Left hindlimb (tissue), 1 donor: ENCODE measurements at regions not wholly inside any gene's neighbourhood (a gene's known extent, or its start where the extent isn't known, plus 50 kb on each side); places are given as distances from the start of the nearest gene placed in this dataset.

Experiments
- DNase-seq: peaks from one replicate; pipeline ENCODE4 v3.0.0-alpha.2; 2018

- no peak for DNase-seq
These were observed 65.1 kb downstream of the SLC4A3 start for GRCh38 chr2:219692521-219692920.

DNA sequence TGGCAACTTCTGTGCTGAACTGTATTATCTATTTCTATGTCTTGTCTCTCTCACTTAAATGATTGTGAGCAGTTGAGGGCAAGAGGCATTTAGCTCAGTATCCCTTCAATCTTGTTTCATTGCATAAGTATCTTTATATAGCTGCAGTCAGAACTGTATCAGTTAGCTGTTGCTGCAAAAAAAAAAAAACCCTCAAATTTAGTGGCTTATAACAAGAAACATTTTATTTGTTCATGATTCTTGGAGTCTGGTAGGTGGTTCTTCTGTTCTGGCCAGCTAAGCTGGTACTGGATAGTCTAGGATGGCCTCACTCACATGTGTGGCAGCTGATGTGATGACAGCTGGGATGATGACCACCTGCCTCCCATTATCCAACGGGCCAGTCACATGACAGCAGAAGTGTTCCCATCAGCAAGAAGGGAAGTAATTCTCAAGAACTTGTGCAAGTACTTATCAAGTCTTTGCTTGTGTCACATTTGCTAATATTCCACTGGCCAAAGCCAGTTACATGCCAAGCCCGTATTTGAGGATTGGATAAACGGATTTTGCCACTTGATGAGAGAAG is 67.8 kb downstream of the SLC4A3 start:
- DNase-seq: no peak

DNA sequence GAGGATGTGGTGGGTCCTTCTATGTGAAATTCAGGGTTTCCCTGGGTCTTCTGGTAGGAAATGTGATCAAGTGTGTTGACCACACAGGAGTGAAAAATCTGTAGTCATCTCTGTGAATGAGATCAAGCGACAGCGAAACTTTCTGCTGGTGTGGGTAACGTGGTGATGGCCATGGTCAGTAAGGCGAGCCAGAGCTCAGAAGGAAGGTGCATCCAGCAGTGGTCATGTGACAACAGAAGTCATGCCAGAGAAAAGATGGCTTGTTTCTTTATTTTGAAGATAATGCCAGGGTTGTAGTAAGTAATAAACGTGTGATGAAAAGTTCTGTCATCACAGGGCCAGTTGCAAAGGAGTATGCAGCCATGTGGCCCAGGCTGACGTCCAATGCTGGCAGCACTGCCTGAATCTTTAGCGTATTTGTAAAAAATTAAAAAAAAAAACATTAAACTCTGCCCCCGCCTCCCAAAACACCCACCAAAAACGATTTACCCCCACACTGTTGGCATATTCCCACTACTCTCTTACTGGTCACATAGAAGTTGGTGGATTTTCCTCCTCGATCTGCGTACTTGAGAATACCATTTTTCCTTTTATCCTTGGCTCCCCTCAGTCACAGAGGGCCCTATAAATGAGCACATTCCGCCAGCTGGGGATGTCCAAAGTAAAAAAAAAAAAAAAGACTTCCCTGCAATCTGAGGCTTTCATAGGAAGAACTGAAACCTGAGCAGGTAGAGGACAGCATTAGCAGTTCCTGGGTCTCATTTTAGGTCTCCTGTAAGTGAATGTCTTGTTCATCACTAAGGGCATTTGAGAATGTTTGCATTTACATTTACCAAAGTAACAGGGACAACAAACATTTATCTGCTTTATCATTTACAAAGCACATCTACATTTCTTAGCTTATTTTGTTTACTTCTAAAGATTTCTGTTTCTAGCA is 70.6 kb downstream of the SLC4A3 start:
- no peak for DNase-seq

- DNase-seq: no peak
These were observed 71.5 kb downstream of the SLC4A3 start for GRCh38 chr2:219698748-219699439.

- no peak for DNase-seq
These were observed 72.0 kb downstream of the SLC4A3 start for GRCh38 chr2:219699440-219699821.

DNA sequence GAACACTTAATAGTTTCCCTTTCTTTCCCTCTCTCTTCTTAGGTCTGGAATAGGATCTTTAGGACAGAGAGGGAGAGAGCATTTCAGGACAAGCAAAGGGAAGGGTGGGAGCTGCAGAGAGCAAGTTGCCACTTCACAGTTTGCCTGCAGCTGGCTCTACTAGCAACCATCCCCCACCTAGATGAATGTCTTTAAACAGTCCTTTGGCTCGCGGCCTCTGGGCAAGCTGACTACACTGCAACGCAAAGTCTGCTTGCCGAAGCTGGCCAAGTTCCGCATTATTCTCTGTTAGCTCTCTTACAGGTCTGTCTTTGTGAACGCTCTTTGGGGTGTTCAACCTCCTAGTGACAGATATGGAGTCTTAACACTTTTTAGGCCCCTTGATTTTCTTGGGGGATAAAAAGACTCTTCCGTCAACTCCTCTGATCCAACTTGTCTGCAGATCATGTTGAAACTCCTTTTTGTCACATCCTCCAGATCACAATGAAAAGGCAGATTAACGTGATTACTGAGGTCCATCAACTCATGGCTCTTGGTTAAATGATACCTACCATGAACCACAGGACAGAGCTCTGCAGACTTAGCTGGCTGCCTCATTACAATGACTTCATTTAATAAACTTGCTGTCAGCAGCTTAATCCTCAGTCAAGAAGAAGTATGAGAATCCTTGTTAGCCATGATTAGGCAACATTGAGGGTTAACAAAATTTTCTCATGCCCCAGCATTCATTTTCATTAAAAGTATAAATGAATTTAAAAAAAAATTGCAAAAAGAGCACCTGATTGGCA is 74.6 kb downstream of the SLC4A3 start:
- DNase-seq: no peak

DNA sequence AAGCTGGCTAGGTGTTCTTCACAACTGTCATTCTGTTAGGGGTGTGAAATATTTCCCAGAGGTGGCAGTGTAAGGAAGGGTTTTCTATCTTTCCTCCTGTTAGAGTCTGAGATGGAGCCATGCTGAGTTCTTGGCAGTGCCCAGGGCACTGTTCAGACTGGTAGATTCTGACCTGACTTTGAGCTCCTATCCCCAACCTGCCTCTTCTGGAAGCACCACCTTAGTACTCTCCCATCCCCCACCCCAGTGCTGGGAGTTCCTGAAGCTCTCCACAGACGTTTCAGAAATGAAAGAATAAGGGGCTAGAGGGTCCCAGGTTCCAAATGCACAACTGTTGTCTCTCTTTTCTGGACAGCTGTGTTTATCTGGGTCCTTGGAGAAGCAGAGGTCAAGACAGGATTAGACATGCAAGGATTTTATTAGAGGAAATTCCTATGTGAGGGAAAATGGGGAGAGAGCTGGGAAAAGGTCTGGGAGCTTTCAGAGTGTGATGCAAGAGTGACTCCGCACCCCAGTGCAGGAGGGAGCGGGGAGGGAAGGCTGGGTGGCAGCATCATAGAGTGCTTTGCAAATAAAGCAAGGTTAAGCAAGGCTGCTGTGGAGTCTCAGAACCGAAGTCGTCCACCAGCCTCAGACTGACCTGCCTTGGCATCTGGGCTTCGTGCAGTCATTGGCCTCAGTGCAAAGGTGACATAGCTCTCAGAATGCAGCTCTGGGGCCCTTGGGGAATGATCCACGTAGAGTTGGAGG is 75.5 kb downstream of the SLC4A3 start:
- DNase-seq: no peak

GRCh38 chr2:219704878-219705277 is 77.4 kb downstream of the SLC4A3 start:
- DNase-seq: no peak

DNA sequence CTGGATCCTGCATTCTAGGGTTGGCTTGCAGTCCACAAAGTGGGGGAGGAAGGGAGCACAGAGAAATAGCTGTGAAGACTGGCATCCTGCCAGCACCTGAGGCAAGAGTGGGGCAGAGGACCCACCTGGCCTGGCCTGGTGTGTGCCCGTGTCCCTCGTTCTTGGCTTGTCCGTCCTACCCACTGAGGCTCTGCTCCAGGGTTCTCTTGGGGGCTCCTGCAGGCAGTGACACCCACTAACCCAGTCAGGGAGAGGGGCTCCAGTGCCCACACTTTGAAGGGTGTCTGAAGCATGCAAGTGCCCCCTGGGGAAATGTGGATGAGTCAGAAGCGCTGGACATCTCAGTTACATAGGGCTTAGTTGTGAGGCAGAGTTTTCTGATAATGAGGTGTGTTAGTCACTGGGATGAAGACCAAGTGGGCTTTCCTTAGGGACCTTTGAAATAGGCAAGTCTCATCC is 79.4 kb downstream of the SLC4A3 start:
- no peak for DNase-seq

- no peak for DNase-seq
These were observed 80.3 kb downstream of the SLC4A3 start for GRCh38 chr2:219707496-219708285.

DNA sequence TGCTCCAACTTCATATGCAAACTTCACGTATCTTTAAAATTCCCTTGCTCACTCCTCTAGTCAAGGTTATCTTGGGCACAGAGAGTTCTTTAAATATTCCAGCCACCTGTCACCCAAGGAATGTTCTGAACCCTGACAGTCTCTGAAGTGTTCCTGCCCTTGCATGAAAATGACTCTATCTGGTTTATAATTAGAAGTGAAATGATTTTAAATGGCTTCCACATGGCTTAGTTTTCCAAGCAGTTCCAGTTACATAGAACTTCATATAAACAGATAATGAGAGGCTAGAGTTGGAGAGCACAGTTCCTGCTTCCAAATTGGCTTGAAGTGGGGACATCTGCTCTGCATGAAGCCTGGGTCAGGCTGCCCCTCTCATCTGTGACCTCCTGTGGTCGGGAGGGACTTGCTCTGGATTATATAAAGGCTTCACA is 81.9 kb downstream of the SLC4A3 start:
- no peak for DNase-seq

- no peak for DNase-seq
These were observed 85.7 kb downstream of the SLC4A3 start for GRCh38 chr2:219713110-219713509.

GRCh38 chr2:219714681-219715400 is 87.4 kb downstream of the SLC4A3 start:
- DNase-seq: no peak

GRCh38 chr2:219718066-219718465 is 90.6 kb downstream of the SLC4A3 start:
- no peak for DNase-seq

DNA sequence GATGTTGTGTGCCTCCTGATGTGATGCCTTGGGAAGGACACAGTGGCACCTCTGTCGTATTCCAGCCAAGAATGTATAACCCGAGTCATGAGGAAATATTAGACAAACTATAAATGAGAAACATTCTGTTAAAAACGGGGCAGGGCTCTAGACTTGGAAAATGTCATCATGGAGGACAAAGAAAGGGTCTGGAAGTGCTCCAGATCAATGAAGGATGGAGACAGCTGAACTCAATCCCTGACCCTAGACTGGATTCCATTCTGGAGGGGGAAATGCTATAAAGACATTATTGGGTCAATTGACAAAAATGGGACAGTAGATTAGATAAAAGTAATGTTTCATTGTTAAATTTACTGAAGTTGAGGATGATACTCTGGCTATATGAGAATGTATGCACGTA is 92.1 kb downstream of the SLC4A3 start:
- no peak for DNase-seq

DNA sequence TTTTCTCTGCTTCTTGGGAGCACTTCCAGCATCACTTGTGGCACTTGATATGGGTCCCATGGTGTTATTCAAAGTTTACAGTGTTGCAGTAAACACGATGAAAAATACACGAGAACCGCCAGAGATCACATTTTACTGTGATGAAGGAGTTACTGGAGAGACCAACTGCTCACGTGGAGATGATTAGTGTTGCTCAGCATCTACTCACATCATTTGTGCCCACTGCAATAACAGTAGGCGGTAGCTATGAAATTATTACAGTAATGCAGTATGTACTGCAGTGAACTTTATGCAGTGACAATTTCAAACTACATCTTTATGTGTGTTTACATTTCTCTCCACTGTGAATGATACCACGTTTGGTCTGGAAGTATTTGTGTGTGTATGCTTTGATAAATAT is 93.5 kb downstream of the SLC4A3 start:
- DNase-seq: no peak

DNA sequence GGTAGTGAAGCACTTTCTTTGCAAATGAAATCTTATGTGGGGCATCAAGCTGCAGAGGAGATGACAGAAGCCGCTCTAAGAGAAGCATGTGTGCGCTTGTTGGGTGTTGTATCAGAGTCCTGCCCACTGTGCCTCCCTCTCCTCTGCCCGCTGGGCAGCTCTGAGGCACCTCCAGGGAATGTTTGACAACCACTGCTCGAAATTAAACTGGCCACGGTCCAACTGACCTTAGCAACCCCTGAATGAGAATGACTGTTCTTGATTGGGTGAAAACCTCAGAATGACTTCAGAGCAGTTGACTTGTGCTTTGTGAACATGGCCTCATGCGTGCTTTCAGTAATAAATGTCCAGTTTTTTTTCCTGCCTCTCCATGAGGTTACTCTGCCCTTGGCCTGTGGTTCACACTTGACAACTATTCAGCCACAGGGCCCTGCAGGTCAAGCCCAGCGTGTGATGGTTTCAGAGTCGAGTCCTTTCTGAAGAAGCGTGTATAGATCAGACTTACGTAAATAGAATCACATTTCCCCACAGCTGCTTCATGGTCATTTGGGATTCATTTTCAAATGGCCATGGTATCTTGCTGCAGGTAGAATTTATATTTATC is 94.9 kb downstream of the SLC4A3 start:
- no peak for DNase-seq

DNA sequence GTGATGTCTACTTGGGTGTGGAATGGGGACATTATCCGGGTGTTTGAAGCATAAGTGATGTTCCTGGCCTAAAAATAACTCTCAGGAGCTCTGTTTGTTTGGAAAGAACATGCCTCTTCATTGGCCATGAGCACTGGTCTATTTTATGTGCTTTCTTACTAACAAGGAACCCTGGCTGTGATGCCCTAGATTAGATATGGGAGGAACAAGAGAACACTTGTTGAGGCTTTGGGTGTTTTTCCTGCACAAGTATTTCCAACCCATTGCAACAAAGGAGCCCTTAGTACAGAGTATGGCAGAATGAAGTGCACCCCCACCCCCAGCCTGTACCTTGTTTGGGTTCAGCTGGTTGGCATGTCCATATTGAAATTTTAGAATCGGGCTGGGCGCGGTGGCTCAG is 95.9 kb downstream of the SLC4A3 start:
- no peak for DNase-seq

DNA sequence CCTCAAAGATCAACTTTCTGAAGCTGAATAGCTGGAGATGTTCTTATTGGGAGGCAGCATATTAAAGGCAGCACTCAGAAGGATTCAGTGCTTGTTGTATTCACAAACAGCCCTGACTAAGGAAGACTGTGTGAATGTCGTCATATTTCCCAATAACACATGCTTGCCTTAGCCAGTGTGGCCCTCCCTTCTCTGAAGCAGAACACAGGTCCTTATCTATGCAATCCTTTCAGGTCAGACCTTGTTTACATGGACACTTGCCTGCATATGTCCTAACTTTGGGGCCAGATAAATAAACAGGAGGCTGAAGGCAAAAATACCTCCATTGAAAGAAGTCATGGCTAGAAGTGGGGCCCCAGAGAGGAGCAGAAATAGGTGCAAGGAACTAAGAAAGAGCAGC is 97.2 kb downstream of the SLC4A3 start:
- DNase-seq: no peak

DNA sequence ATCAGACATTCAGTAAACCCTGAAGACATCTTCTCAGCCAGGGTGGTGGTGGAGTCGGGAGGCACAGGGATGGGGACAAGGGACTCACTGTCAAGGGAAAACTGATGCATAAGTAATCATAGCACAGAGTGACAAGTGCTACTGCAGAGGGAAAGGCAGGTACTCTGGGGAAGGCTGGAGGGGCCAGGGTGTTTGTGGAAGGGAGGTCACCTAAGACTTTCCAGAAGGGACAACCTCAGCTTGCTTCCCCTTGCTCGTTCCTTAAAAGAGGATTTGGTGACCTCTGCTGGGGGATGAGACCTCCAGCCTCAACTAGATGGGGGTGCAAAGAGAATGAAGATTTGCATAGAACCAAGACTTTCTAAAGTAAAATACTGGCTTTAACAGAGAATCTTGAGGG is 99.5 kb downstream of the SLC4A3 start:
- no peak for DNase-seq
